ENCODE measurements at regions not wholly inside any gene's neighbourhood (a gene's known extent, or its start where the extent isn't known, plus 50 kb on each side); places are given as distances from the start of the nearest gene placed in this dataset.

DNA sequence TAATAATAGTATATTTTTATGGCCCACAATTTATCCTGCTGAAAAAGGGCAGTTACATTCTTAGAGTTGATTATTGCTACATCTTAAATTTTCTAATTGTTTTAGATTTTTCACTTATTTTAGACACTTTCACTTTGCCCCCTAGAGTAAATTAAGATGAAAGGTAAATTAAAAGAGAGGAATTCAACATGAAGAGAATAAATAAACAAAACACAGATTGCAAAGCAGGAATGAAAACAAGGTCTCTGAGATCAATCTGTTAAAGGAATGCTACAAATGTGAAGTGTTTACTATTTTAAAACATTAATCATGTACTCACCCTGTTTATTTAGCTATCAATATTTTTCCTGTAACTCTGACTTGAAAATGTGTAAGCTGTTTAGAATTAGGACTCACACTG, 113.5 kb upstream of the ETAA1 start:
- Histone ChIP-seq H3K9me3 (no peaks in the 10 kb centered on the region), H3K4me1 (no peaks in the 10 kb centered on the region), H3K4me3 (no peak overlapping the region), H3K27ac (no peak overlapping the region), H3K36me3 (no peaks in the 10 kb centered on the region), H3K27me3 (no peaks in the 10 kb centered on the region)
- no peak for ATAC-seq
- in situ Hi-C loops (cut with MboI; ENCODE audit: low sequenced_read_pairs in 4 of 4) (no loop called here), intact Hi-C loops (cut with DNase I; ENCODE audit: low total_unique reads) (no loop called here)
- no peak for TF ChIP-seq POLR2A (IDR thresholded peaks at IDR 0.05)
- DNase-seq, result no peak

DNA sequence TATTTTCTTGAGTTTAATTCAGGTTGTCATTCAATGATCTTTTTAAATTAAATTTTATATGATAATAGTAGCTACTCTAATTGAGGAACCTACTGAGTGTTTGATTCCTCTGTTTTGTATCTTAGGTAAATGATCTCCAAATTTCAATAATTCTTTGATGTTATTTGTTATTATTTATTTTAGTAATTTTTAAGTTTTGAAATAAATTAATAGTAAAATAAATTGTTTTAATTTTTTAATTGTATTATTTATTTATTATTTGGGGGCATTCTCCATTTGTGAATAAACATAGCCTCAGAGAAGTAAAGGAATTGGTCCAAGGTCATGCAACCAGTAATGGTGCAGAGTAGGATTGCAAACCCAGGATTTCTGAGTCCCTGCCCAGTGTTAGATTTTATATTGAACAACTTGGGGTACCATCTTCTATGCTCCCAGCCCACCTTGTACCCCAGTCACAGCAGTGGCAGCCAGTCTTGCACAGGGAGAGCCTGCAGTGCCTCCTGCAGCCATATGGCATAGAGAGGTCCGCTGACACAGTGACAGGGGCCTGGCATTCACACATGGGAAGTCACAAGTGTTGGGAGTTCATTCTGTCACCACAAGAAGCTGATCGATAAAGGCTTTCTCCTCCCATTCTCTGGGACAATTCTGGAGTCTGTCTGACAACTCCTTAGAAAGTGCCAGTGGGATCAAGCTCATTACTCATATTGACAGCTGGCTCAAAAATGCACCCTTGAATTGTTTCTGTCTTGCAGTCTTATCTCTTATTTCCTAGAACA, 110.0 kb upstream of the ETAA1 start:
- H3K27me3 ChIP-seq, result no peaks in the 10 kb centered on the region
- in situ Hi-C loops (cut with MboI; ENCODE audit: low sequenced_read_pairs in 4 of 4) (no loop called here), intact Hi-C loops (cut with DNase I; ENCODE audit: low total_unique reads) (no loop called here)
- ATAC-seq (no peak), DNase-seq (no peak)
- TF ChIP-seq POLR2A (IDR thresholded peaks at IDR 0.05), result no peak
- TF ChIP-seq, protein P1, sequence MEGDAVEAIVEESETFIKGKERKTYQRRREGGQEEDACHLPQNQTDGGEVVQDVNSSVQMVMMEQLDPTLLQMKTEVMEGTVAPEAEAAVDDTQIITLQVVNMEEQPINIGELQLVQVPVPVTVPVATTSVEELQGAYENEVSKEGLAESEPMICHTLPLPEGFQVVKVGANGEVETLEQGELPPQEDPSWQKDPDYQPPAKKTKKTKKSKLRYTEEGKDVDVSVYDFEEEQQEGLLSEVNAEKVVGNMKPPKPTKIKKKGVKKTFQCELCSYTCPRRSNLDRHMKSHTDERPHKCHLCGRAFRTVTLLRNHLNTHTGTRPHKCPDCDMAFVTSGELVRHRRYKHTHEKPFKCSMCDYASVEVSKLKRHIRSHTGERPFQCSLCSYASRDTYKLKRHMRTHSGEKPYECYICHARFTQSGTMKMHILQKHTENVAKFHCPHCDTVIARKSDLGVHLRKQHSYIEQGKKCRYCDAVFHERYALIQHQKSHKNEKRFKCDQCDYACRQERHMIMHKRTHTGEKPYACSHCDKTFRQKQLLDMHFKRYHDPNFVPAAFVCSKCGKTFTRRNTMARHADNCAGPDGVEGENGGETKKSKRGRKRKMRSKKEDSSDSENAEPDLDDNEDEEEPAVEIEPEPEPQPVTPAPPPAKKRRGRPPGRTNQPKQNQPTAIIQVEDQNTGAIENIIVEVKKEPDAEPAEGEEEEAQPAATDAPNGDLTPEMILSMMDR (IDR thresholded peaks at IDR 0.05 in 4 of 5, conservative IDR thresholded peaks at IDR 0.05 in 1 of 5), result no peak
- H3K4me3 ChIP-seq, result no peak overlapping the region
- no peaks in the 10 kb centered on the region for H3K4me1 ChIP-seq
- no peak overlapping the region for H3K27ac ChIP-seq
- H3K9me3 ChIP-seq, result no peaks in the 10 kb centered on the region
- no peaks in the 10 kb centered on the region for H3K36me3 ChIP-seq

DNA sequence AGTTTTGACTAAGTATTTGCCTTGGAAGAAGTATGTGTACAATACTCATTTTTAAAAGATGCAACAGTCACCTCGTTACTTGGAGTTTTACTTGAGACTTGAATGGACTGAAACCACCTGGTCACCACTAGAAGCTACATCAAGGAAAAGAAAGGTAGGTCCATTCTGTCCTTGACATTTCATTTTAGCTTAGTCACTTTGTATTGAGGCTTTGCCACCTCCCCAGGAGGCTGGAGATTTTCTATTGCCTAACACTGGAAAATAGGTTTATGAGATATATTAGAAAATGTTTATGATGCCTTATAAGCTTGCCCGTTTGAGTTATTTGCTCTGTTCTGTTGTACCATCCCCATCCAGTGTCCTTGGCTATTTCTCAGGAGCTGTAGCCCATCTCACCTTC, 107.9 kb upstream of the ETAA1 start:
- no peaks in the 10 kb centered on the region for H3K4me1 ChIP-seq
- in situ Hi-C loops (cut with MboI; ENCODE audit: low sequenced_read_pairs in 4 of 4), result no loop called here
- DNase-seq, result no peak
- ATAC-seq, result no peak
- H3K4me3 ChIP-seq, result no peak overlapping the region
- no peak overlapping the region for H3K27ac ChIP-seq
- H3K9me3 ChIP-seq, result no peaks in the 10 kb centered on the region
- H3K27me3 ChIP-seq, result no peaks in the 10 kb centered on the region
- TF ChIP-seq, protein P1 (IDR thresholded peaks at IDR 0.05 in 4 of 5, conservative IDR thresholded peaks at IDR 0.05 in 1 of 5), result no peak
- TF ChIP-seq POLR2A (IDR thresholded peaks at IDR 0.05), result no peak
- intact Hi-C loops (cut with DNase I; ENCODE audit: low total_unique reads), result no loop called here
- H3K36me3 ChIP-seq, result no peaks in the 10 kb centered on the region

DNA sequence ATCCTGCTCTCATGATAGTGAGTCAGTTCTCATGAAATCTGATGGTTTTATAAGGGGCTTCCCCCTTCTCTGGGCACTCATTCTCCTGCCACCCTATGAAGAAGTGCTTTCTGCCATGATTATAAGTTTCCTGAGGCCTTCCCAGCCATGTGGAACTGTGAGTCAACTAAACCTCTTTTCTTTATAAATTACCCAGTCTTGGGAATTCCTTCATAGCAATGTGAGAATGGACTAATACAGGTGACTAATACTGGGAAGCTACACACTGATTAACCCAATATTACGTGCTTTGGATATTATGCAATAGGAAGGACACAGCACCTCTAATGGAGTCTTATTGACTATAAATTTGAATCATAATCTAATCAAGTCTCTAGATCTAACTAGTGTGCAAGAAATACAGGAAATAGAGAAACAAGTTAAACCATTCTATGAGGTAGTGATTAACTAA, 107.2 kb upstream of the ETAA1 start:
- H3K36me3 ChIP-seq, result no peaks in the 10 kb centered on the region
- H3K4me1 ChIP-seq, result no peaks in the 10 kb centered on the region
- in situ Hi-C loops (cut with MboI; ENCODE audit: low sequenced_read_pairs in 4 of 4), result no loop called here
- DNase-seq, result no peak
- TF ChIP-seq POLR2A (IDR thresholded peaks at IDR 0.05), result no peak
- TF ChIP-seq, protein P1 (IDR thresholded peaks at IDR 0.05 in 4 of 5, conservative IDR thresholded peaks at IDR 0.05 in 1 of 5), result no peak
- no peaks in the 10 kb centered on the region for H3K9me3 ChIP-seq
- intact Hi-C loops (cut with DNase I; ENCODE audit: low total_unique reads), result no loop called here
- no peaks in the 10 kb centered on the region for H3K27me3 ChIP-seq
- ATAC-seq, result no peak
- H3K4me3 ChIP-seq, result no peak overlapping the region
- no peak overlapping the region for H3K27ac ChIP-seq

DNA sequence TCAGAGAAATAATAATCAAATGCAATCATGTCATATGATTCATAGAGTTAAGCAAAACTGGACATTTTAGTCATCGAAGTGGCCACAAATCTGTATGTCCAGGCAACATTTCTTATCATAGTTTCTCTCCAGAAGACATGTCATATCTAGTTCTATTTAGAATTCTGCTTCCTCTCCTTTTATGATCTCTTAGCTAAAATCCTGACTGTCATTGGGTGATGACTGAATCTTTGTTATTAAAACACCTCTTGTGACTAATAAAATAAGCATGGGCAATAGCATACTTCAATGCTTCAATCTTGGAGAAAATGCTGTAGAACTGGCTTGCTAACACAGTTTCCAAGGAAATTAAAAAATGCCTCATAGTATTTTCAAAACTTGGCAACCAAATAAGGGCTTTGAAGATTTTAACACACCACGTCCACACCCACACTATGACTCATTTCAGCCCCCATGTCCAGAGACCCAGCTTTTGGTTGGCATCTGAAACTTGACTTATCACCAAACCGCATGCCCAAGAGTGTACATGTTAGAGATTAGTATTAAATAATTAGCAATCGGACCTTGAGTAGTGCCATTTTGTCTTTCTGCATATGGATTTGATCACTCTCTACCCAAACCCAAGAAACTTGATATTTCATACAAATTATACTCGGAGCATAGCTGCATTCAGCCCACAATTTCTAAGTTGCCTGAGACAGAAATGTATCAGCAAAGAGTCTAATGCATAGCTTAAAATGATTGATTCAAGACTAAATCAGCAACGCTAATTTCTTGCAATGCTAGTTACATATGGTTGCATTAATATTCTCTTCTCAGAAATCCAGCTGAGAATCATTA, 106.5 kb upstream of the ETAA1 start:
- Histone ChIP-seq H3K36me3 (no peaks in the 10 kb centered on the region), H3K9me3 (no peaks in the 10 kb centered on the region), H3K4me1 (no peaks in the 10 kb centered on the region), H3K4me3 (no peak overlapping the region), H3K27me3 (no peaks in the 10 kb centered on the region), H3K27ac (no peak overlapping the region)
- ATAC-seq (no peak), DNase-seq (no peak)
- in situ Hi-C loops (cut with MboI; ENCODE audit: low sequenced_read_pairs in 4 of 4) (no loop called here), intact Hi-C loops (cut with DNase I; ENCODE audit: low total_unique reads) (no loop called here)
- TF ChIP-seq POLR2A (IDR thresholded peaks at IDR 0.05), result no peak
- TF ChIP-seq, protein P1 (IDR thresholded peaks at IDR 0.05 in 4 of 5, conservative IDR thresholded peaks at IDR 0.05 in 1 of 5), result no peak
